CD4-positive, alpha-beta T cell treated with Interleukin-4 for 1 hour (primary cell): ENCODE measurements at regions not wholly inside any gene's neighbourhood (a gene's known extent, or its start where the extent isn't known, plus 50 kb on each side); places are given as distances from the start of the nearest gene placed in this dataset.
A peak's percentile ranks its signal among the peaks of the same experiment; 100 is the strongest.

Source experiments
- DNase-seq, 2 donors: peaks; one replicate each; pipeline ENCODE4 v3.0.0-alpha.2; 2020 to 2022

GRCh38 chr1:24999426-24999825 lies 69.3 kb upstream of the RUNX3 start:
- DNase-seq = no peak

- DNase-seq = no peak
These were observed 68.6 kb upstream of the RUNX3 start for GRCh38 chr1:24998563-24999245.

GRCh38 chr1:24996983-24997893 lies 67.2 kb upstream of the RUNX3 start:
- DNase-seq = peak; percentile 58 to 59

GRCh38 chr1:24996456-24996855 lies 66.4 kb upstream of the RUNX3 start:
- DNase-seq = no peak

- DNase-seq = no peak
These were observed 65.6 kb upstream of the RUNX3 start for GRCh38 chr1:24995661-24996060.

GRCh38 chr1:24995140-24995539 lies 65.1 kb upstream of the RUNX3 start:
- no peak for DNase-seq

GRCh38 chr1:24993871-24994580 lies 64.0 kb upstream of the RUNX3 start:
- no peak for DNase-seq

GRCh38 chr1:24992761-24993211 lies 62.7 kb upstream of the RUNX3 start:
- peak; percentile 34 to 71 for DNase-seq

GRCh38 chr1:24992124-24992760 lies 62.2 kb upstream of the RUNX3 start:
- no peak for DNase-seq

- no peak for DNase-seq
These were observed 61.6 kb upstream of the RUNX3 start for GRCh38 chr1:24991697-24992096.

GRCh38 chr1:24990779-24991641 lies 60.9 kb upstream of the RUNX3 start:
- DNase-seq = peak in 1 of 2 donors; percentile 29

GRCh38 chr1:24990136-24990535 lies 60.1 kb upstream of the RUNX3 start:
- no peak for DNase-seq

GRCh38 chr1:24989082-24989481 lies 59.0 kb upstream of the RUNX3 start:
- DNase-seq = no peak

- DNase-seq = no peak
These were observed 58.5 kb upstream of the RUNX3 start for GRCh38 chr1:24988558-24988912.

GRCh38 chr1:24987875-24988557 lies 57.9 kb upstream of the RUNX3 start:
- peak in 1 of 2 donors; percentile 42 for DNase-seq

- DNase-seq = no peak
These were observed 57.3 kb upstream of the RUNX3 start for GRCh38 chr1:24987424-24987823.

GRCh38 chr1:24986372-24986965 lies 56.4 kb upstream of the RUNX3 start:
- no peak for DNase-seq

GRCh38 chr1:24985737-24986136 lies 55.7 kb upstream of the RUNX3 start:
- no peak for DNase-seq

- DNase-seq = peak; percentile 68 to 69
These were observed 54.9 kb upstream of the RUNX3 start for GRCh38 chr1:24984800-24985522.

- no peak for DNase-seq
These were observed 54.2 kb upstream of the RUNX3 start for GRCh38 chr1:24984300-24984699.
